Large intestine (tissue), 3 donors: ENCODE measurements at regions not wholly inside any gene's neighbourhood (a gene's known extent, or its start where the extent isn't known, plus 50 kb on each side); places are given as distances from the start of the nearest gene placed in this dataset.
A peak's percentile ranks its signal among the peaks of the same experiment; 100 is the strongest.

Experiments
- DNase-seq, 2 donors: peaks; one replicate each; pipeline versions ENCODE4 v3.0.0 to v3.0.0-alpha.2; 2013
- H3K27ac ChIP-seq: one replicate; pipeline ENCODE4 v1.5.1; 2013; ENCODE audit warnings: low read length
- H3K27me3 ChIP-seq: 2 replicates; pipeline ENCODE4 v1.6.1; 2013; ENCODE audit warnings: low read length; ENCODE audit not compliant: control insufficient read depth, insufficient read depth
- H3K36me3 ChIP-seq: 2 replicates; pipeline ENCODE4 v1.6.1; 2013; ENCODE audit warnings: low read length; ENCODE audit not compliant: control insufficient read depth, insufficient read depth
- H3K4me1 ChIP-seq: one replicate; pipeline ENCODE4 v1.6.1; 2013; ENCODE audit warnings: low read length; ENCODE audit not compliant: control insufficient read depth, insufficient read depth
- H3K4me3 ChIP-seq: one replicate; pipeline ENCODE4 v1.5.1; 2013; ENCODE audit warnings: low read length
- H3K9me3 ChIP-seq: one replicate; pipeline ENCODE4 v1.6.1; 2013; ENCODE audit warnings: mild to moderate bottlenecking, low read depth, low read length, moderate library complexity; ENCODE audit not compliant: control insufficient read depth
- WGBS: methylation state at CpG from one replicate; pipeline ENCODE4 v1.1.5; 2013; ENCODE audit warnings: low lambda C conversion rate; ENCODE audit not compliant: insufficient coverage; 5-methylcytosine and 5-hydroxymethylcytosine counted together

DNA sequence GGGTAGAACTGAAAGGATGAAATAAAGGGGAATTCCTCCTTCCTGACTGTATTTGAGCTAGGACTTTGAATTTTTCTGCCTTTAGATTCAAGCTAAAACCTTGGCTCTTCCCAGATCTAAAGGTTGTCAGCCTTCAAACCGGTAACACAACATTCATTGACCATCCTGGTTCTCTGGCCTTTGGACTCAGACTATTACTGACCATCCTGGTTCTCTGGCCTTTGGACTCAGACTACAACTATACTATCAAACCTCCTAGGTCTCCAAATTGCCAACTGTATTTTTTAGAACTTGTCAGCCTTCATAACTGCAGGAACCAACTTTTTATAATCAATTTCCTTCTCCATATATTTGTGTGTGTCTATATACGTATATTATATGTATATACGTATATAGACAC lies 140.6 kb upstream of the RBMY1B start:
- no peaks in the 10 kb centered on the region for H3K36me3 ChIP-seq
- H3K27ac ChIP-seq = no peak overlapping the region
- no peak for DNase-seq
- WGBS = no CpG with 5 or more reads among the region's 3 CpGs
- no peaks in the 10 kb centered on the region for H3K27me3 ChIP-seq
- H3K4me1 ChIP-seq = no peaks in the 10 kb centered on the region
- H3K9me3 ChIP-seq = no peaks in the 10 kb centered on the region
- no peak overlapping the region for H3K4me3 ChIP-seq

DNA sequence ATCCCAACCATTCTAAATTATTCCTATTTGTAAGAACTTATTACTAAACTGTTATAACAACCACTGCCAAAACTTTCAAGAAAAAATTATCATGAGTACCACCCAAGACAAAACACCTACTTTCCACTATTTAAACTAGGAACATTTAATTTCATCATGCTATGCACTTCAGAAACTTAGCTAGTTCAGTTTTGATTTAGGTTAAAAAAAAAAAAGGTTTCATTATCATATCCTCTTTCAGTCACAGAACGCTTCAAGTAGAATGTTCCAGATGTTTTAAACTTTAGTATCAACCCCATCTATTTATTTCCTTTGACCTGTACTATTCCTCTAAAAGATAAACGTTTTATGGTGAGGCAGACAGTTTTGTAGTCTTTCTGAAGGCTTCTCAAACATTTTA lies 117.0 kb upstream of the RBMY1B start:
- H3K4me3 ChIP-seq = no peak overlapping the region
- no peaks in the 10 kb centered on the region for H3K4me1 ChIP-seq

DNA sequence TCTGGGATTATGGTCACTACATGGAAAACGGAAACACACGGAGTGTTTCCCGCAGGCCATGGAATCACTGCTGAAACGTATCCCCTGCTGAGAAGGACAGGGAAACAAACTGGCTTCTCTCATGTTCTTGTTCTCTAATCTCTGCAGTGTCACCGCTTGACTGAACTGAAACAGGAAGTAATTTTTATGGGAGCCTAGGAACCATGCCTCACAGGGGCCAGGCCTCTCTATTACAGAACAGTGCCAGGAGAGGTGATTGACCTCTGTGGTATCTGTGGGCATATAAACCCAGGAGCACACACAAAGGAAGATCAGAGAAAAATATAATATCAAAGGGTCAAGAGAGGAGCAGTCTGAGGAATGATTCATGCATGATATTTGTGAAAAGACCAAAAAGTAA lies 88.9 kb upstream of the RBMY1B start:
- H3K4me3 ChIP-seq = no peak overlapping the region
- H3K36me3 ChIP-seq = no peaks in the 10 kb centered on the region
- peak in 1 of 2 donors; percentile 1 for DNase-seq
- no peaks in the 10 kb centered on the region for H3K9me3 ChIP-seq
- no CpG with 5 or more reads among the region's 5 CpGs for WGBS
- no peak overlapping the region for H3K27ac ChIP-seq
- H3K4me1 ChIP-seq = no peaks in the 10 kb centered on the region
- no peaks in the 10 kb centered on the region for H3K27me3 ChIP-seq

More for the DNA sequence above, 117.0 kb upstream of the RBMY1B start:
- no peaks in the 10 kb centered on the region for H3K27me3 ChIP-seq
- no peak for DNase-seq
- no peaks in the 10 kb centered on the region for H3K36me3 ChIP-seq
- no CpG with 5 or more reads among the region's 2 CpGs for WGBS
- H3K27ac ChIP-seq = no peak overlapping the region
- no peaks in the 10 kb centered on the region for H3K9me3 ChIP-seq

GRCh38 chrY:21440536-21440935 lies 70.6 kb upstream of the RBMY1B start:
- no CpG with 5 or more reads among the region's 1 CpG for WGBS
- no peak for DNase-seq
- no peak overlapping the region for H3K4me3 ChIP-seq

DNA sequence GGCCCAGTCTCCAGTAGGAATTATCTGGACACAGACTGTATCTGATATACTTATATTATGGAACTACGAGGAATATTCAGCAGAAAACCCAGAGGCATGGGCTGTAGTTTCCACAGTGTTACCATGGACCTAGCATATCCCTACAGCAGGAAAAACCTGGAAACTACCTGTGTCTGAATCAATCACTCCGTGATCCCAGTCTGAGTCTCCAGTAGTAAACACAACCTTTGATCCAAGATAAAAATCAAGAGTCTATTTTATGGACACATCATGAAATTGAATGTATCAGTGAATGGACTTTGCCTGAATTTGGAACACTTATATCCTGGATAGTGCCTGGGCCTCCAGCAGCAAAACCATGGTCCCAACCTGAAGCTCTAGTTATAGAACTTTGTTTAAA lies 57.5 kb upstream of the RBMY1B start:
- Histone ChIP-seq H3K4me1 (no peaks in the 10 kb centered on the region), H3K27ac (no peak overlapping the region), H3K4me3 (no peak overlapping the region), H3K36me3 (no peaks in the 10 kb centered on the region), H3K9me3 (no peaks in the 10 kb centered on the region), H3K27me3 (no peaks in the 10 kb centered on the region)
- peak in 1 of 2 donors; percentile 8 for DNase-seq
- WGBS = no CpG with 5 or more reads among the region's 2 CpGs

More at GRCh38 chrY:21440536-21440935, 70.6 kb upstream of the RBMY1B start:
- no peak overlapping the region for H3K27ac ChIP-seq
- H3K36me3 ChIP-seq = no peaks in the 10 kb centered on the region
- no peaks in the 10 kb centered on the region for H3K9me3 ChIP-seq
- no peaks in the 10 kb centered on the region for H3K4me1 ChIP-seq
- H3K27me3 ChIP-seq = no peaks in the 10 kb centered on the region

DNA sequence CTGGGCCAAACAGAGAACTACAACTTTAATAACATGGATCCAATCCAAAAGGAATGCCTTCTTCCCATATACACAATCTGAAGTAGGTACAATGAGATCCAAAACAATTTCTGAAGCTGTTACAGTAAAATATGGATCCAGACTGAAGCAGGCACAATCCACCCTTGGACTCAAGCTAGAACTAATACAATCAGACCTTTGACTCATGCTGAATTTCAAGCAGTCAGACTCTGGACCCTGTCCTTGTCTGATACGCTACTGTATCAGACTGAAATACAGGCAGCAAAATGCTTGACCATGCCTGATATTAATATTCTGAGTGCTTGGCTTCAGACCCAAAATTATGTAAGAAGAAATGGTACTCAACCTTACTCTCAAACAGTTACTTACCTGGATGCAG lies 57.0 kb upstream of the RBMY1B start:
- Histone ChIP-seq H3K4me1 (no peaks in the 10 kb centered on the region), H3K4me3 (no peak overlapping the region), H3K36me3 (no peaks in the 10 kb centered on the region), H3K27ac (no peak overlapping the region), H3K27me3 (no peaks in the 10 kb centered on the region), H3K9me3 (no peaks in the 10 kb centered on the region)
- DNase-seq = peak in 1 of 2 donors; percentile 1
- WGBS = no CpG with 5 or more reads among the region's 1 CpG

DNA sequence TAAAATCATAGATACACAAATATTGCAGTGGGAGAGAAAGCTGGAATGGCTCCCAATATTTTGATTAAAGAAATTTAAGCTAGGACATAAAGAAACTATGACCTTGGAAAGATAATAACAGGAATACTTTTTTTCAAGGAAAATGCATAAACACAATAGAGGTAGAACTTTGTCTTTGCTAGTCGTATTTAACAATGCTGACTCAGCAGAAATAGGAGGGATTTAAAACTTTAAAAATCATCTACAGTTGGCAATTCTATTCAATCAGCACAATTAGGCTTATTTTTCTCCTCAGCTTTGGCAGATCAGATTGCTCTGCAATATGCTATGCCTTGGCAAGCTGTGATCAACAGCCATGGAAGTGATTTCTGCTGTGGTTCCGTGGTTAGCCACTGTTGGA lies 51.5 kb upstream of the RBMY1B start:
- Histone ChIP-seq H3K27ac (no peak overlapping the region), H3K27me3 (no peaks in the 10 kb centered on the region), H3K4me1 (no peaks in the 10 kb centered on the region), H3K36me3 (no peaks in the 10 kb centered on the region), H3K9me3 (no peaks in the 10 kb centered on the region), H3K4me3 (no peak overlapping the region)
- no peak for DNase-seq
- WGBS = no CpG with 5 or more reads among the region's 2 CpGs
